IMR-90 (cell line): ENCODE measurements at regions not wholly inside any gene's neighbourhood (a gene's known extent, or its start where the extent isn't known, plus 50 kb on each side); places are given as distances from the start of the nearest gene placed in this dataset.

Experiments
- ATAC-seq: fragments of 200-7000 bp; cut with Tn5 transposase; 2 replicates; pipeline ENCODE4 v1.9.1; 2020; ENCODE audit warnings: low read depth, mild to moderate bottlenecking, moderate library complexity
- BruUV-seq: library from RNA; stranded (reverse); fragments of 400-500 nt; replicated peaks from 2 replicates; lab custom pipeline; 2021; lab: Mats Ljungman, UMichigan
- CTCF ChIA-PET: fragments of 300-600 bp; formaldehyde crosslinking; extraction: SDS; loops from one replicate; lab custom pipeline; 2021; ENCODE audit warnings: antibody characterized with exemption; lab: Yijun Ruan, JAX
- POLR2A ChIA-PET: fragments of 300-600 bp; sonication (Branson Sonifier 250); formaldehyde crosslinking; loops from one replicate; lab custom pipeline; 2022; ENCODE audit warnings: antibody characterized with exemption; ENCODE audit not compliant: unreplicated experiment; lab: Charles Lee
- DNase-seq: peaks from one replicate; pipeline ENCODE4 v3.0.0; 2013
- H2AFZ ChIP-seq: replicated peaks from 2 replicates; pipeline ENCODE3; 2013; ENCODE audit warnings: low read length, mild to moderate bottlenecking; ENCODE audit not compliant: poor library complexity
- H2AK5ac ChIP-seq: 2 replicates; pipeline ENCODE4 v1.6.1; 2013; ENCODE audit warnings: low read depth, low read length, inconsistent platforms
- H2AK9ac ChIP-seq: replicated peaks from 2 replicates; pipeline ENCODE3; 2013; ENCODE audit warnings: mild to moderate bottlenecking, low read depth, low read length, moderate library complexity; ENCODE audit not compliant: poor library complexity
- H2BK120ac ChIP-seq: 2 replicates; pipeline ENCODE4 v1.6.1; 2013; ENCODE audit warnings: low read depth, low read length, inconsistent platforms
- H2BK15ac ChIP-seq: 3 replicates; pipeline ENCODE4 v1.6.1; 2013; ENCODE audit warnings: low read depth, low read length, inconsistent platforms
- H2BK20ac ChIP-seq: 2 replicates; pipeline ENCODE4 v1.6.1; 2013; ENCODE audit warnings: low read depth, mild to moderate bottlenecking, inconsistent platforms, low read length, moderate library complexity
- H2BK5ac ChIP-seq: 2 replicates; pipeline ENCODE4 v1.6.1; 2013; ENCODE audit warnings: mild to moderate bottlenecking, low read depth, low read length, inconsistent platforms; ENCODE audit not compliant: poor library complexity, severe bottlenecking
- H3K14ac ChIP-seq: replicated peaks from 2 replicates; pipeline ENCODE4 v1.6.1; 2013; ENCODE audit warnings: low read depth, low read length, inconsistent platforms
- H3K18ac ChIP-seq: 2 replicates; pipeline ENCODE4 v1.6.1; 2013; ENCODE audit warnings: low read depth, low read length, control low read depth
- H3K23ac ChIP-seq: 2 replicates; pipeline ENCODE4 v1.6.1; 2013; ENCODE audit warnings: low read depth, low read length, inconsistent platforms
- H3K27ac ChIP-seq: 2 replicates; pipeline ENCODE4 v1.5.1; 2013; ENCODE audit warnings: mild to moderate bottlenecking, control low read depth, low read length; ENCODE audit not compliant: insufficient read depth
- H3K27me3 ChIP-seq: 2 replicates; pipeline ENCODE4 v1.6.1; 2013; ENCODE audit warnings: low read length; ENCODE audit not compliant: control insufficient read depth, insufficient read depth
- H3K36me3 ChIP-seq: 2 replicates; pipeline ENCODE4 v1.6.1; 2013; ENCODE audit warnings: low read length, mixed read lengths; ENCODE audit not compliant: control insufficient read depth, insufficient read depth
- H3K4ac ChIP-seq: 2 replicates; pipeline ENCODE4 v1.6.1; 2013; ENCODE audit warnings: low read depth, low read length, inconsistent platforms
- H3K4me1 ChIP-seq: 2 replicates; pipeline ENCODE4 v1.6.1; 2013; ENCODE audit warnings: low read length, mixed read lengths; ENCODE audit not compliant: control insufficient read depth, insufficient read depth
- H3K4me2 ChIP-seq: 2 replicates; pipeline ENCODE4 v1.6.1; 2013; ENCODE audit warnings: low read depth, mild to moderate bottlenecking, control low read depth, low read length, moderate library complexity
- H3K4me3 ChIP-seq: 2 replicates; pipeline ENCODE4 v1.5.1; 2013; ENCODE audit warnings: low read depth, mild to moderate bottlenecking, control low read depth, low read length, moderate library complexity; ENCODE audit not compliant: insufficient read depth
- H3K56ac ChIP-seq: 2 replicates; pipeline ENCODE4 v1.6.1; 2013; ENCODE audit warnings: low read length, inconsistent platforms; ENCODE audit not compliant: insufficient read depth; ENCODE audit errors: extremely low read depth
- H3K79me1 ChIP-seq, 2 experiments: 2 replicates each; pipeline ENCODE4 v1.6.1; 2013; ENCODE audit warnings: low read length in 2 of 2, inconsistent platforms in 1 of 2, low read depth in 1 of 2
- H3K9ac ChIP-seq: 2 replicates; pipeline ENCODE4 v1.6.1; 2013; ENCODE audit warnings: low read depth, low read length, control low read depth
- H3K9me1 ChIP-seq: 2 replicates; pipeline ENCODE4 v1.6.1; 2013; ENCODE audit warnings: low read length, inconsistent platforms; ENCODE audit not compliant: insufficient read depth
- H3K9me3 ChIP-seq: 2 replicates; pipeline ENCODE4 v1.6.1; 2013; ENCODE audit warnings: low read length; ENCODE audit not compliant: control insufficient read depth, insufficient read depth
- H4K20me1 ChIP-seq: 2 replicates; pipeline ENCODE4 v1.6.1; 2013; ENCODE audit warnings: low read length, inconsistent platforms; ENCODE audit not compliant: insufficient read depth
- H4K5ac ChIP-seq: 2 replicates; pipeline ENCODE4 v1.6.1; 2013; ENCODE audit warnings: mild to moderate bottlenecking, low read depth, low read length, control low read depth
- H4K8ac ChIP-seq, 2 experiments: 2 replicates each; pipeline ENCODE4 v1.6.1; 2013; ENCODE audit warnings: low read depth in 2 of 2, low read length in 2 of 2, control low read depth in 1 of 2, inconsistent platforms in 1 of 2
- H4K91ac ChIP-seq: 2 replicates; pipeline ENCODE4 v1.6.1; 2013; ENCODE audit warnings: low read depth, low read length, inconsistent platforms; ENCODE audit not compliant: insufficient read depth
- CHD1 ChIP-seq: IDR thresholded peaks from 2 replicates; pipeline ENCODE4 v1.6.1; 2012; ENCODE audit warnings: low read depth, low read length, improper control_type of control experiment
- MAFK ChIP-seq: IDR thresholded peaks from 2 replicates; pipeline ENCODE4 v1.6.1; 2012; ENCODE audit warnings: low read depth, low read length, improper control_type of control experiment
- RAD21 ChIP-seq: IDR thresholded peaks from 2 replicates; pipeline ENCODE4 v1.6.1; 2012; ENCODE audit warnings: low read length, improper control_type of control experiment
- RCOR1 ChIP-seq: IDR thresholded peaks from 2 replicates; pipeline ENCODE4 v1.6.1; 2012; ENCODE audit warnings: mild to moderate bottlenecking, low read length, improper control_type of control experiment; ENCODE audit not compliant: insufficient replicate concordance
- dilution Hi-C: fragments of 300-500 bp; cut with HindIII; formaldehyde crosslinking; loops from one replicate; pipeline ENCODE4 v1.14.3; 2018; ENCODE audit warnings: low sequenced_read_pairs; ENCODE audit not compliant: unreplicated experiment
- in situ Hi-C: fragments of 300-500 bp; cut with MboI; formaldehyde crosslinking; loops from 3 replicates; pipeline ENCODE4 v1.14.3; 2019; ENCODE audit warnings: low sequenced_read_pairs, inconsistent platforms, mixed read lengths
- intact Hi-C: fragments of 100-400 bp; cut with micrococcal nuclease; formaldehyde crosslinking; loops from 2 replicates; pipeline ENCODE4 v1.10.0; 2022
- TF ChIP-seq, protein P1 (sequence below): conservative IDR thresholded peaks from 2 replicates; pipeline ENCODE4 v1.5.1; 2012; ENCODE audit warnings: mild to moderate bottlenecking, low read depth, low read length, improper control_type of control experiment
- TF ChIP-seq, protein P2 (sequence below): fragments of 150-350 bp; IDR thresholded peaks from 2 replicates; pipeline ENCODE4 v1.6.1; 2016; ENCODE audit warnings: low read depth, mild to moderate bottlenecking, low read length, moderate library complexity, borderline replicate concordance

DNA sequence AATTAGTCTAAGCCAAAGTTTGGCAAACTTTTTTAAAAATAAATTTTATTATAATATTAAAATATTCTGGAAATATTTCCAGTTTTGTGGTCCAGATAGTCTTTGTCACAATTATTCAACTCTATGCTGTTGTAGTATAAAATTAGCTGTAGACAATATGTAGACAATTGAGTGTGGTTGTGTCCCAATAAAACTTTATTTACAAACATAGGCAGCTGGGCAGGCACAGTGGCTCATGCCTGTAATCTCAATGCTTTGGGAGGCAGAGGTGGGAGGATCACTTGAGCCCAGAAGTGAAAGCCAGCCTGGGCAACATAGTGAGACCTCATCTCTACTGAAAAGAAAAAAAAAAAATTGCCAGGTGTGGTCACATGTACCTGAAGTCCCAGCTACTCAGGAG lies 150.5 kb upstream of the EPB41L4A start:
- CTCF ChIA-PET, result no interaction called here

More for the DNA sequence above, 150.5 kb upstream of the EPB41L4A start:
- no peak overlapping the region for H2AFZ ChIP-seq
- H3K79me1 ChIP-seq, result no peaks in the 10 kb centered on the region
- H3K4me2 ChIP-seq, result no peak overlapping the region
- H3K56ac ChIP-seq, result no peak overlapping the region
- H4K8ac ChIP-seq, result no peak overlapping the region
- H3K14ac ChIP-seq, result no peak overlapping the region
- H3K4me1 ChIP-seq, result no peaks in the 10 kb centered on the region
- H3K23ac ChIP-seq, result no peak overlapping the region
- dilution Hi-C loops (no loop called here), intact Hi-C loops (no loop called here), in situ Hi-C loops (loop anchor here (25.0 kb wide), 2 partner anchors 393 to 1043 kb away; no protein-coding TSS in a partner anchor)
- DNase-seq (no peak), ATAC-seq (no peak)
- no peak overlapping the region for H2BK20ac ChIP-seq
- no peak overlapping the region for H2BK120ac ChIP-seq
- no peak overlapping the region for H3K9ac ChIP-seq
- H3K36me3 ChIP-seq, result no peaks in the 10 kb centered on the region
- no peak overlapping the region for H3K4ac ChIP-seq
- H2BK15ac ChIP-seq, result no peak overlapping the region
- no peaks in the 10 kb centered on the region for H4K20me1 ChIP-seq
- no peak overlapping the region for H4K5ac ChIP-seq
- no peak overlapping the region for H2AK5ac ChIP-seq
- H3K9me3 ChIP-seq, result no peaks in the 10 kb centered on the region
- no peak overlapping the region for H2AK9ac ChIP-seq
- H3K27me3 ChIP-seq, result no peaks in the 10 kb centered on the region; the same call in 1 of the 2 replicates
- no peak overlapping the region for H2BK5ac ChIP-seq
- POLR2A ChIA-PET, result no interaction called here
- H3K27ac ChIP-seq, result no peak overlapping the region
- TF ChIP-seq RCOR1 (no peak), MAFK (no peak), RAD21 (no peak), CHD1 (no peak)
- TF ChIP-seq, protein P1, sequence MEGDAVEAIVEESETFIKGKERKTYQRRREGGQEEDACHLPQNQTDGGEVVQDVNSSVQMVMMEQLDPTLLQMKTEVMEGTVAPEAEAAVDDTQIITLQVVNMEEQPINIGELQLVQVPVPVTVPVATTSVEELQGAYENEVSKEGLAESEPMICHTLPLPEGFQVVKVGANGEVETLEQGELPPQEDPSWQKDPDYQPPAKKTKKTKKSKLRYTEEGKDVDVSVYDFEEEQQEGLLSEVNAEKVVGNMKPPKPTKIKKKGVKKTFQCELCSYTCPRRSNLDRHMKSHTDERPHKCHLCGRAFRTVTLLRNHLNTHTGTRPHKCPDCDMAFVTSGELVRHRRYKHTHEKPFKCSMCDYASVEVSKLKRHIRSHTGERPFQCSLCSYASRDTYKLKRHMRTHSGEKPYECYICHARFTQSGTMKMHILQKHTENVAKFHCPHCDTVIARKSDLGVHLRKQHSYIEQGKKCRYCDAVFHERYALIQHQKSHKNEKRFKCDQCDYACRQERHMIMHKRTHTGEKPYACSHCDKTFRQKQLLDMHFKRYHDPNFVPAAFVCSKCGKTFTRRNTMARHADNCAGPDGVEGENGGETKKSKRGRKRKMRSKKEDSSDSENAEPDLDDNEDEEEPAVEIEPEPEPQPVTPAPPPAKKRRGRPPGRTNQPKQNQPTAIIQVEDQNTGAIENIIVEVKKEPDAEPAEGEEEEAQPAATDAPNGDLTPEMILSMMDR, result no peak
- TF ChIP-seq, protein P2, sequence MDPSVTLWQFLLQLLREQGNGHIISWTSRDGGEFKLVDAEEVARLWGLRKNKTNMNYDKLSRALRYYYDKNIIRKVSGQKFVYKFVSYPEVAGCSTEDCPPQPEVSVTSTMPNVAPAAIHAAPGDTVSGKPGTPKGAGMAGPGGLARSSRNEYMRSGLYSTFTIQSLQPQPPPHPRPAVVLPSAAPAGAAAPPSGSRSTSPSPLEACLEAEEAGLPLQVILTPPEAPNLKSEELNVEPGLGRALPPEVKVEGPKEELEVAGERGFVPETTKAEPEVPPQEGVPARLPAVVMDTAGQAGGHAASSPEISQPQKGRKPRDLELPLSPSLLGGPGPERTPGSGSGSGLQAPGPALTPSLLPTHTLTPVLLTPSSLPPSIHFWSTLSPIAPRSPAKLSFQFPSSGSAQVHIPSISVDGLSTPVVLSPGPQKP, result no peak
- no TSS peak for BruUV-seq
- no peak overlapping the region for H3K18ac ChIP-seq
- no peak overlapping the region for H3K4me3 ChIP-seq
- no peak overlapping the region for H4K91ac ChIP-seq
- H3K9me1 ChIP-seq, result no peaks in the 10 kb centered on the region
